ENCODE measurements at regions not wholly inside any gene's neighbourhood (a gene's known extent, or its start where the extent isn't known, plus 50 kb on each side); places are given as distances from the start of the nearest gene placed in this dataset.

- no peaks in the 10 kb centered on the region for H3K36me3 ChIP-seq
- no peaks in the 10 kb centered on the region for H3K27me3 ChIP-seq
- H3K27ac ChIP-seq: no peak overlapping the region
- H3K4me1 ChIP-seq: no peaks in the 10 kb centered on the region
- no peak for TF ChIP-seq CTCF (IDR thresholded peaks at IDR 0.05)
- no peak for TF ChIP-seq EP300 (IDR thresholded peaks at IDR 0.05)
- no peak for TF ChIP-seq POLR2AphosphoS5 (IDR thresholded peaks at IDR 0.05)
- TF ChIP-seq POLR2A (IDR thresholded peaks at IDR 0.05): no peak
- no peak overlapping the region for H3K4me3 ChIP-seq
- intact Hi-C loops (cut with DNase I; ENCODE audit: low total_unique reads): no loop called here
- no peak for DNase-seq
- H3K9me3 ChIP-seq: no peaks in the 10 kb centered on the region
Observed at GRCh38 chr3:153079386-153079785, 82.6 kb upstream of the RAP2B start.

- 46 to 74% (median 66%) methylated on average over 3 of the region's 3 CpGs for WGBS, 5 donors
Observed at GRCh38 chr3:153080778-153081240, 81.2 kb upstream of the RAP2B start.

GRCh38 chr3:153084431-153084830, 77.6 kb upstream of the RAP2B start:
- DNase-seq: peak in 1 of 2 donors; percentile 13
- intact Hi-C loops (cut with DNase I; ENCODE audit: low total_unique reads): no loop called here
- 61 to 75% (median 65%) methylated on average over 3 of the region's 3 CpGs for WGBS, 5 donors

More at GRCh38 chr3:153080778-153081240, 81.2 kb upstream of the RAP2B start:
- Histone ChIP-seq H3K4me1 (no peaks in the 10 kb centered on the region), H3K9me3 (no peaks in the 10 kb centered on the region), H3K4me3 (no peak overlapping the region), H3K27me3 (no peaks in the 10 kb centered on the region), H3K36me3 (no peaks in the 10 kb centered on the region), H3K27ac (no peak overlapping the region)
- DNase-seq: no peak
- intact Hi-C loops (cut with DNase I; ENCODE audit: low total_unique reads): no loop called here
- no peak for TF ChIP-seq POLR2AphosphoS5 (IDR thresholded peaks at IDR 0.05)
- TF ChIP-seq POLR2A (IDR thresholded peaks at IDR 0.05): no peak
- no peak for TF ChIP-seq EP300 (IDR thresholded peaks at IDR 0.05)
- TF ChIP-seq CTCF (IDR thresholded peaks at IDR 0.05): no peak

GRCh38 chr3:153087595-153088566, 74.1 kb upstream of the RAP2B start:
- no peaks in the 10 kb centered on the region for H3K27me3 ChIP-seq
- intact Hi-C loops (cut with DNase I; ENCODE audit: low total_unique reads): no loop called here
- H3K4me3 ChIP-seq: no peak overlapping the region
- WGBS, 5 donors: 76 to 82% (median 80%) methylated on average over 7 of the region's 7 CpGs
- H3K9me3 ChIP-seq: no peaks in the 10 kb centered on the region
- DNase-seq: no peak
- TF ChIP-seq CTCF (IDR thresholded peaks at IDR 0.05): no peak
- TF ChIP-seq EP300 (IDR thresholded peaks at IDR 0.05): no peak
- TF ChIP-seq POLR2A (IDR thresholded peaks at IDR 0.05): no peak
- TF ChIP-seq POLR2AphosphoS5 (IDR thresholded peaks at IDR 0.05): no peak
- H3K4me1 ChIP-seq: no peaks in the 10 kb centered on the region
- H3K27ac ChIP-seq: no peak overlapping the region
- H3K36me3 ChIP-seq: no peaks in the 10 kb centered on the region

More at GRCh38 chr3:153084431-153084830, 77.6 kb upstream of the RAP2B start:
- Histone ChIP-seq H3K4me3 (no peak overlapping the region), H3K4me1 (no peaks in the 10 kb centered on the region), H3K9me3 (no peaks in the 10 kb centered on the region), H3K27ac (no peak overlapping the region), H3K36me3 (no peaks in the 10 kb centered on the region), H3K27me3 (no peaks in the 10 kb centered on the region)
- TF ChIP-seq POLR2A (IDR thresholded peaks at IDR 0.05) (no peak), EP300 (IDR thresholded peaks at IDR 0.05) (no peak), POLR2AphosphoS5 (IDR thresholded peaks at IDR 0.05) (no peak), CTCF (IDR thresholded peaks at IDR 0.05) (no peak)
